Hepatocyte (in vitro differentiated cells): ENCODE measurements at regions not wholly inside any gene's neighbourhood (a gene's known extent, or its start where the extent isn't known, plus 50 kb on each side); places are given as distances from the start of the nearest gene placed in this dataset.

ENCODE experiments used
- DNase-seq: peaks from one replicate; pipeline ENCODE4 v3.0.0-alpha.2; 2016; ENCODE audit warnings: low spot score
- H2AFZ ChIP-seq: fragments of 200-600 bp; sonication (generic); 2 replicates; pipeline ENCODE4 v1.6.0; 2016; ENCODE audit warnings: antibody characterized with exemption, mild to moderate bottlenecking
- H3K27ac ChIP-seq: fragments of 200-600 bp; sonication (generic); 2 replicates; pipeline ENCODE4 v1.5.1; 2016; ENCODE audit warnings: mild to moderate bottlenecking
- H3K27me3 ChIP-seq: fragments of 200-600 bp; sonication (generic); 2 replicates; pipeline ENCODE4 v1.6.1; 2016
- H3K36me3 ChIP-seq: fragments of 200-600 bp; sonication (generic); replicated peaks from 2 replicates; pipeline ENCODE4 v1.5.1; 2016; ENCODE audit warnings: low read depth; ENCODE audit not compliant: insufficient read depth
- H3K4me1 ChIP-seq: fragments of 200-600 bp; sonication (generic); 2 replicates; pipeline ENCODE4 v1.5.1; 2016; ENCODE audit warnings: mild to moderate bottlenecking, moderate library complexity; ENCODE audit not compliant: insufficient read depth
- H3K4me2 ChIP-seq: fragments of 200-600 bp; sonication (generic); 2 replicates; pipeline ENCODE4 v1.6.0; 2016
- H3K4me3 ChIP-seq: fragments of 200-600 bp; sonication (generic); 2 replicates; pipeline ENCODE4 v1.5.1; 2016; ENCODE audit warnings: mild to moderate bottlenecking
- H3K79me2 ChIP-seq: fragments of 200-600 bp; sonication (generic); 2 replicates; pipeline ENCODE4 v1.6.0; 2017; ENCODE audit warnings: mild to moderate bottlenecking
- H3K9me2 ChIP-seq: fragments of 200-600 bp; sonication (generic); replicated peaks from 2 replicates; pipeline ENCODE4 v1.6.0; 2017; ENCODE audit warnings: mild to moderate bottlenecking; ENCODE audit not compliant: insufficient read depth
- H3K9me3 ChIP-seq: fragments of 200-600 bp; sonication (generic); 2 replicates; pipeline ENCODE4 v1.5.1; 2016; ENCODE audit warnings: low read depth, mild to moderate bottlenecking
- H4K20me1 ChIP-seq: fragments of 200-600 bp; sonication (generic); 2 replicates; pipeline ENCODE4 v1.6.0; 2016; ENCODE audit warnings: mild to moderate bottlenecking; ENCODE audit not compliant: insufficient read depth, poor library complexity, severe bottlenecking
- CTCF ChIP-seq: fragments of 200-600 bp; sonication (generic); IDR thresholded peaks from 2 replicates; pipeline ENCODE4 v1.5.1; 2016; ENCODE audit warnings: antibody characterized with exemption, mild to moderate bottlenecking; ENCODE audit not compliant: poor library complexity
- EZH2 ChIP-seq: fragments of 200-600 bp; sonication (generic); IDR thresholded peaks from 2 replicates; pipeline ENCODE4 v1.6.1; 2016; ENCODE audit warnings: antibody characterized with exemption, mild to moderate bottlenecking, borderline replicate concordance
- EZH2phosphoT487 ChIP-seq: fragments of 200-600 bp; sonication (generic); IDR thresholded peaks from one replicate; pipeline ENCODE4 v1.6.1; 2018; ENCODE audit warnings: antibody characterized with exemption, mild to moderate bottlenecking, low read depth, moderate library complexity; ENCODE audit not compliant: unreplicated experiment, severe bottlenecking
- WGBS: methylation state at CpG from one replicate; pipeline ENCODE4 v1.1.6; 2016; ENCODE audit warnings: low lambda C conversion rate; ENCODE audit errors: missing lambda C conversion rate; 5-methylcytosine and 5-hydroxymethylcytosine counted together

DNA sequence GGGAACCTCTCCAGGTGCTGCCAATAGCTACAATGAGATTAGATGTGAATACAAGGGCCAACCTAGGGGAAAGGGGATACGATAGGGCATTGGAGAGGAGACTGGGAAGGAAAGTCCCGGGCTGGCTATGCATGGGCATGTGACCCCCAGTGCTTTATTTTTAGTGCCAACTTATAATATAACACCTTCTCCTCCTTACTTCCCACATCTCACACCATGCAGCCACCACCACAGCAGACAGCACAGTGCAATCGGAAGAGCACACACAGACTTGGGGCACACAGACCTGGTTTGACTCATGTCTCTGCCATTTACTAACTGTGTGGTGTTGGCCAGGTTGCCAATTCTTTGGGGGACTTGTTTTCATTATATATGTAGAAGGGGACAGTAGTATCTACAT lies 85.4 kb downstream of the TOMM20 start:
- H3K4me1 ChIP-seq, result no peaks in the 10 kb centered on the region
- no peaks in the 10 kb centered on the region for H4K20me1 ChIP-seq
- no peaks in the 10 kb centered on the region for H3K27me3 ChIP-seq
- no peaks in the 10 kb centered on the region for H3K9me2 ChIP-seq
- no peaks in the 10 kb centered on the region for H3K79me2 ChIP-seq
- no peak overlapping the region for H3K27ac ChIP-seq
- no peaks in the 10 kb centered on the region for H3K36me3 ChIP-seq
- no peak overlapping the region for H3K4me3 ChIP-seq
- no peak for DNase-seq
- H3K9me3 ChIP-seq, result no peaks in the 10 kb centered on the region
- no peak overlapping the region for H3K4me2 ChIP-seq
- no peak overlapping the region for H2AFZ ChIP-seq
- TF ChIP-seq CTCF (no peak), EZH2 (no peak), EZH2phosphoT487 (no peak)
- 100% methylated on average over 3 of the region's 3 CpGs for WGBS

DNA sequence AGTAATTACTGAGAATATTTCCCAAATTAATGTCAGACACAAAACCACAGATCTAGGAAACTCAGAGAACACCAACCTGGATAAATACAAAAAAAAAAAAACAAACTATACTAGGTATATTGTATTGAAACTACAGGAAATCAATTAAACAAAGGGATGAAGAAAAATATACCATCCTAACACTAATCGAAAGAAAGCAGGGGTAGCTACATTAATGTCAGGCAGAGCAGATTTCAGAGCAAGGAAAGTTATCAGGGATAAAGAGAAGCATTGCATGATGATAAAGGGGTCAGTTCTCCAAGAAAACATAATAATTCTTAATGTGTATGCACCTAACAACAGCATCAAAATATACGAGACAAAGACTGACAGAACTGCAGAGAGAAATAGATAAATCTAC lies 89.9 kb downstream of the TOMM20 start:
- DNase-seq, result no peak
- H3K79me2 ChIP-seq, result no peaks in the 10 kb centered on the region
- H3K36me3 ChIP-seq, result no peaks in the 10 kb centered on the region
- no peak for TF ChIP-seq EZH2
- no peak for TF ChIP-seq CTCF
- no peak for TF ChIP-seq EZH2phosphoT487
- no peaks in the 10 kb centered on the region for H3K9me2 ChIP-seq
- no peaks in the 10 kb centered on the region for H3K27me3 ChIP-seq
- H3K4me1 ChIP-seq, result no peaks in the 10 kb centered on the region
- H3K4me2 ChIP-seq, result no peak overlapping the region
- H2AFZ ChIP-seq, result no peak overlapping the region
- H4K20me1 ChIP-seq, result no peaks in the 10 kb centered on the region
- WGBS, result 97% methylated on average over 2 of the region's 2 CpGs
- no peak overlapping the region for H3K4me3 ChIP-seq
- no peaks in the 10 kb centered on the region for H3K9me3 ChIP-seq
- no peak overlapping the region for H3K27ac ChIP-seq

- 96% methylated on average over 2 of the region's 2 CpGs for WGBS
- DNase-seq, result no peak
- H3K4me3 ChIP-seq, result no peak overlapping the region
- no peaks in the 10 kb centered on the region for H3K36me3 ChIP-seq
- H3K9me2 ChIP-seq, result no peaks in the 10 kb centered on the region
- no peaks in the 10 kb centered on the region for H4K20me1 ChIP-seq
- H3K27ac ChIP-seq, result no peak overlapping the region
- H3K27me3 ChIP-seq, result no peaks in the 10 kb centered on the region
- no peak overlapping the region for H2AFZ ChIP-seq
- H3K4me2 ChIP-seq, result no peak overlapping the region
- H3K9me3 ChIP-seq, result no peaks in the 10 kb centered on the region
- no peaks in the 10 kb centered on the region for H3K4me1 ChIP-seq
- H3K79me2 ChIP-seq, result no peaks in the 10 kb centered on the region
- TF ChIP-seq CTCF, result no peak
- no peak for TF ChIP-seq EZH2
- TF ChIP-seq EZH2phosphoT487, result no peak
Measured at GRCh38 chr1:235035928-235036327, 92.7 kb downstream of the TOMM20 start.
